K562 (cell line): ENCODE measurements at regions not wholly inside any gene's neighbourhood (a gene's known extent, or its start where the extent isn't known, plus 50 kb on each side); places are given as distances from the start of the nearest gene placed in this dataset.

Experiments used
- ATAC-seq: fragments of 200-7000 bp; cut with Tn5 transposase; 3 replicates; pipeline ENCODE4 v1.9.1; 2020; ENCODE audit warnings: moderate library complexity
- BruUV-seq: library from RNA; stranded (reverse); fragments of 400-500 nt; replicated peaks from 2 replicates; lab custom pipeline; 2021; lab: Mats Ljungman, UMichigan
- CTCF ChIA-PET: fragments of 300-600 bp; formaldehyde crosslinking; extraction: SDS; loops from one replicate; lab custom pipeline; 2021; ENCODE audit warnings: low intra/inter-chr PET ratio; lab: Yijun Ruan, JAX
- POLR2A ChIA-PET: fragments of 300-600, 350-650 bp; sonication (Branson Sonifier 250); formaldehyde crosslinking; extraction: SDS; loops from one replicate; lab custom pipeline; 2021; ENCODE audit warnings: antibody characterized with exemption, inconsistent platforms; lab: Yijun Ruan, JAX
- DNase-seq, 4 experiments: peaks; one replicate each; pipeline versions ENCODE4 v3.0.0 to v3.0.0-alpha.2; 2011 to 2018; ENCODE audit warnings: low spot score in 3 of 4, mixed read lengths in 3 of 4; ENCODE audit errors: extremely low read depth in 1 of 4
- FAIRE-seq: peaks from 2 replicates; lab custom pipeline; 2011; peaks lifted over from hg19 to GRCh38; lab: Jason Lieb, UNC
- H2AFZ ChIP-seq: 2 replicates; pipeline ENCODE4 v1.6.0; 2011; ENCODE audit warnings: low read depth, low read length, control low read depth, inconsistent platforms
- H3K27ac ChIP-seq: fragments of 200-600 bp; 3 replicates; pipeline ENCODE4 v1.8.0; 2011; ENCODE audit warnings: low read depth, mild to moderate bottlenecking, control low read depth, inconsistent platforms, low read length, moderate library complexity, mixed read lengths; ENCODE audit errors: extremely low read depth
- H3K27me3 ChIP-seq, 2 experiments: fragments of 300-600 bp in 1 of 2; 2 replicates in 1 of 2; 3 replicates in 1 of 2; pipeline versions ENCODE4 v1.6.0 to v1.8.0; 2011; ENCODE audit warnings: inconsistent platforms in 2 of 2, low read length in 2 of 2, mild to moderate bottlenecking in 1 of 2, mixed read lengths in 1 of 2, moderate library complexity in 1 of 2; ENCODE audit not compliant: control insufficient read depth in 2 of 2, insufficient read depth in 2 of 2
- H3K36me3 ChIP-seq: fragments of 300-600 bp; 3 replicates; pipeline ENCODE4 v1.8.0; 2011; ENCODE audit warnings: mild to moderate bottlenecking, low read length, inconsistent platforms; ENCODE audit not compliant: control insufficient read depth, insufficient read depth
- H3K4me1 ChIP-seq, 2 experiments: fragments of 200-600 bp in 1 of 2; replicated peaks in 1 of 2; 2 replicates in 1 of 2; 3 replicates in 1 of 2; pipeline versions ENCODE4 v1.5.1 to v1.8.0; 2011; ENCODE audit warnings: inconsistent platforms in 2 of 2, low read length in 2 of 2, mild to moderate bottlenecking in 1 of 2, mixed read lengths in 1 of 2, moderate library complexity in 1 of 2; ENCODE audit not compliant: control insufficient read depth in 2 of 2, insufficient read depth in 2 of 2
- H3K4me2 ChIP-seq: 2 replicates; pipeline ENCODE4 v1.6.1; 2011; ENCODE audit warnings: low read length, control low read depth, inconsistent platforms, mixed read lengths; ENCODE audit not compliant: insufficient read depth
- H3K4me3 ChIP-seq: fragments of 200-600 bp; sonication (generic), shearing (Covaris generic); 2 replicates; pipeline ENCODE4 v1.5.1; 2016; ENCODE audit warnings: control low read depth, inconsistent platforms
- H3K79me2 ChIP-seq: fragments of 200-600 bp; 3 replicates; pipeline ENCODE4 v1.8.0; 2011; ENCODE audit warnings: low read length, inconsistent platforms; ENCODE audit not compliant: control insufficient read depth, insufficient read depth
- H3K9ac ChIP-seq, 2 experiments: 2 replicates each; pipeline versions ENCODE4 v1.6.0 to v1.6.1; 2011; ENCODE audit warnings: low read depth in 2 of 2, low read length in 2 of 2, control low read depth in 1 of 2, inconsistent platforms in 1 of 2, mild to moderate bottlenecking in 1 of 2, mixed read lengths in 1 of 2; ENCODE audit not compliant: insufficient read depth in 1 of 2
- H3K9me1 ChIP-seq: one replicate; pipeline ENCODE4 v1.6.0; 2011; ENCODE audit warnings: inconsistent platforms, mild to moderate bottlenecking, low read length, moderate library complexity; ENCODE audit not compliant: control insufficient read depth, insufficient read depth
- H3K9me3 ChIP-seq: replicated peaks from 2 replicates; pipeline ENCODE4 v1.5.1; 2011; ENCODE audit warnings: low read depth, low read length, inconsistent platforms; ENCODE audit not compliant: control insufficient read depth, insufficient read depth
- H4K20me1 ChIP-seq: replicated peaks from 2 replicates; pipeline ENCODE4 v1.6.1; 2011; ENCODE audit warnings: low read length, inconsistent platforms, mixed read lengths; ENCODE audit not compliant: control insufficient read depth, insufficient read depth
- CHD2 ChIP-seq: IDR thresholded peaks from 2 replicates; pipeline ENCODE4 v1.6.1; 2011; ENCODE audit warnings: low read depth, low read length
- CTCFL ChIP-seq: IDR thresholded peaks from 2 replicates; pipeline ENCODE4 v1.6.1; 2011; ENCODE audit warnings: borderline replicate concordance, low read depth, mild to moderate bottlenecking, moderate library complexity, low read length; ENCODE audit not compliant: insufficient read depth, poor library complexity, severe bottlenecking
- DACH1 ChIP-seq: fragments of 450-650 bp; IDR thresholded peaks from 2 replicates; pipeline ENCODE4 v1.6.1; 2018; ENCODE audit not compliant: partially characterized antibody
- E2F6 ChIP-seq, 2 experiments: IDR thresholded peaks; 2 replicates each; pipeline ENCODE4 v1.6.1; 2011; ENCODE audit warnings: borderline replicate concordance in 1 of 2, control low read depth in 1 of 2, low read depth in 1 of 2, low read length in 1 of 2, mild to moderate bottlenecking in 1 of 2, mixed read lengths in 1 of 2, moderate library complexity in 1 of 2; ENCODE audit not compliant: insufficient read depth in 1 of 2, insufficient read length in 1 of 2, poor library complexity in 1 of 2, severe bottlenecking in 1 of 2; ENCODE audit errors: extremely low read depth in 1 of 2
- MCM5 ChIP-seq: fragments of 450-650 bp; IDR thresholded peaks from 2 replicates; pipeline ENCODE4 v1.6.1; 2016; ENCODE audit warnings: low read depth
- NFATC3 ChIP-seq: fragments of 450-650 bp; IDR thresholded peaks from 2 replicates; pipeline ENCODE4 v1.6.1; 2017; ENCODE audit warnings: mild to moderate bottlenecking
- NFYB ChIP-seq: IDR thresholded peaks from 2 replicates; pipeline ENCODE4 v1.6.1; 2011; ENCODE audit warnings: mild to moderate bottlenecking, moderate library complexity; ENCODE audit not compliant: insufficient read length; ENCODE audit errors: extremely low read depth
- OTX1 ChIP-seq: fragments of 450-650 bp; formaldehyde crosslinking; IDR thresholded peaks from 2 replicates; pipeline ENCODE4 v1.4.0; 2022; ENCODE audit warnings: mild to moderate bottlenecking
- PTBP1 ChIP-seq: fragments of 200-400 bp; formaldehyde crosslinking; IDR thresholded peaks from 2 replicates; pipeline ENCODE4 v1.6.1; 2017; ENCODE audit warnings: low read depth, low read length
- RBM25 ChIP-seq: fragments of 200-400 bp; formaldehyde crosslinking; IDR thresholded peaks from 2 replicates; pipeline ENCODE4 v1.6.1; 2018; ENCODE audit warnings: low read length, low read depth, moderate library complexity; ENCODE audit not compliant: severe bottlenecking
- RCOR1 ChIP-seq, 2 experiments: IDR thresholded peaks; 2 replicates each; pipeline ENCODE4 v1.6.1; 2012; ENCODE audit warnings: low read depth in 2 of 2, low read length in 2 of 2, borderline replicate concordance in 1 of 2, improper control_type of control experiment in 1 of 2
- SRSF3 ChIP-seq: fragments of 200-400 bp; formaldehyde crosslinking; IDR thresholded peaks from 2 replicates; pipeline ENCODE4 v1.6.1; 2016; ENCODE audit warnings: mild to moderate bottlenecking, low read length, moderate library complexity; ENCODE audit not compliant: insufficient read depth
- STAT6 ChIP-seq: sonication (generic); formaldehyde crosslinking; IDR thresholded peaks from 2 replicates; pipeline ENCODE4 v1.8.1; 2023; ENCODE audit warnings: mild to moderate bottlenecking, missing genetic modification reagents
- ZNF282 ChIP-seq: sonication (generic); formaldehyde crosslinking; IDR thresholded peaks from 2 replicates; pipeline ENCODE4 v1.8.1; 2023; ENCODE audit warnings: missing genetic modification reagents
- WGBS: fragments of 100-300 bp; shearing (Covaris generic); methylation state at CpG from one replicate; pipeline ENCODE4 v1.1.6; 2016; ENCODE audit warnings: low coverage, mixed read lengths; ENCODE audit not compliant: insufficient coverage; ENCODE audit errors: missing lambda C conversion rate; 5-methylcytosine and 5-hydroxymethylcytosine counted together
- in situ Hi-C: fragments of 300-500 bp; cut with MboI; formaldehyde crosslinking; loops from 4 replicates; pipeline ENCODE4 v1.15.0; 2018; ENCODE audit warnings: inconsistent platforms, mixed read lengths
- intact Hi-C: fragments of 100-400 bp; cut with micrococcal nuclease; formaldehyde crosslinking; loops from 2 replicates; pipeline ENCODE4 v1.14.2; 2022

GRCh38 chr10:78869508-78870454 lies 199.0 kb upstream of the ZMIZ1 start:
- no peaks in the 10 kb centered on the region for H3K79me2 ChIP-seq
- no peak overlapping the region for H3K4me3 ChIP-seq
- no TSS peak for BruUV-seq
- no peak overlapping the region for H3K4me2 ChIP-seq
- no peaks in the 10 kb centered on the region for H3K36me3 ChIP-seq
- no peaks in the 10 kb centered on the region for H3K9me1 ChIP-seq
- CTCF ChIA-PET: interaction anchor here (0.5 kb wide), 1 partner anchor 1322 kb away, joined by 3 read pairs; no protein-coding TSS in a partner anchor
- WGBS: 1% methylated on average over 23 of the region's 23 CpGs
- POLR2A ChIA-PET: no interaction called here
- 0 out of 2 replicates have a peak, but pooled peaks cover 5% of the 10 kb centered on the region for H4K20me1 ChIP-seq
- in situ Hi-C loops: no loop called here
- DNase-seq (no peak), ATAC-seq (no peak), FAIRE-seq (no peak)
- no peaks in the 10 kb centered on the region for H3K9me3 ChIP-seq
- intact Hi-C loops: no loop called here
- H3K27me3 ChIP-seq: peaks cover 22 to 56% of the 10 kb centered on the region in 2 experiments
- TF ChIP-seq NFATC3: no peak
- no peak for TF ChIP-seq ZNF282 (CRISPR knock-in tag)
- TF ChIP-seq STAT6: no peak
- TF ChIP-seq OTX1 (CRISPR knock-in tag): no peak
- no peak for TF ChIP-seq MCM5
- TF ChIP-seq CTCFL: no peak
- no peak for TF ChIP-seq SRSF3
- TF ChIP-seq RCOR1 (IDR thresholded peaks at IDR 0.05; ENCODE audit: borderline replicate concordance in 1 of 2, low read depth in 2 of 2, low read length in 2 of 2): no peak
- no peak for TF ChIP-seq DACH1
- no peak for TF ChIP-seq CHD2
- TF ChIP-seq RBM25: no peak
- TF ChIP-seq E2F6 (IDR thresholded peaks at IDR 0.05; ENCODE audit: borderline replicate concordance in 1 of 2, extremely low read depth in 1 of 2, insufficient read depth in 1 of 2, insufficient read length in 1 of 2, low read depth in 1 of 2, low read length in 1 of 2, poor library complexity in 1 of 2, severe bottlenecking in 1 of 2): no peak
- no peak for TF ChIP-seq NFYB
- TF ChIP-seq PTBP1: no peak
- H3K4me1 ChIP-seq: no peaks in the 10 kb centered on the region
- H3K9ac ChIP-seq: no peak overlapping the region
- H2AFZ ChIP-seq: no peak overlapping the region
- H3K27ac ChIP-seq: no peak overlapping the region
